ENCODE measurements at regions not wholly inside any gene's neighbourhood (a gene's known extent, or its start where the extent isn't known, plus 50 kb on each side); places are given as distances from the start of the nearest gene placed in this dataset.
"Not testable (repeated sequence)": the region's sequence is repeated elsewhere in the genome, so short reads cannot be mapped to it uniquely, and the experiment has no call there.

GRCh38 chr4:13908455-13908854, 280.9 kb upstream of the BOD1L1 start:
- in situ Hi-C loops (cut with HindIII; ENCODE audit: low pct_unique_long_range_greater_than_20kb, low sequenced_read_pairs) = no loop called here
- DNase-seq (ENCODE audit: low read depth, low spot score) = no peak

GRCh38 chr4:13910556-13910955, 283.0 kb upstream of the BOD1L1 start:
- in situ Hi-C loops (cut with HindIII; ENCODE audit: low pct_unique_long_range_greater_than_20kb, low sequenced_read_pairs) = no loop called here

GRCh38 chr4:13911256-13911655, 283.7 kb upstream of the BOD1L1 start:
- no peak for DNase-seq (ENCODE audit: low read depth, low spot score)
- in situ Hi-C loops (cut with HindIII; ENCODE audit: low pct_unique_long_range_greater_than_20kb, low sequenced_read_pairs) = no loop called here

More at GRCh38 chr4:13910556-13910955, 283.0 kb upstream of the BOD1L1 start:
- DNase-seq (ENCODE audit: low read depth, low spot score) = no peak

DNA sequence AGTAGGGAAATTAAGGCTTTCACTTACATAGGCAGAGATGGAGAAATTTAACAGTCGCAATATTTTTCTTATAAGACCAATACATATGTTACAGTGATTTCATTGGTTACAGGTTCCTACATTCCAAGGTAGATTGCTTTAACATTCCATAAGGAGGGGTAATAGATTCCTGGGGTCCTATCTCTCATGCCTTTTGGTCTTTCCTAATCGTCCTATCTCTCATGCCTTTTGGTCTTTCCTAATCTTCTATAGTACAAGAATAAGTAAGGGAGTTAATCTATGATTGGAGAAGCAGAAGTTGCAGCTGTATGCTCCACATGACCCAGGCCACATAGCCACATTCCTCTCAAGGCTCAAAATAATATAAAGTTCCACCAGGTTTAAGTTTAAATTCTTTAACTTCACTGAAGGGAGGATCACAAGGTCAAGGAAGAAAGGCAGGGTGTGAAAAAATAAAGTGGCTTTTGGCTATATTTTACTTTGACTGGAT, 285.0 kb upstream of the BOD1L1 start:
- in situ Hi-C loops (cut with HindIII; ENCODE audit: low pct_unique_long_range_greater_than_20kb, low sequenced_read_pairs) = no loop called here
- no peak for DNase-seq (ENCODE audit: low read depth, low spot score)

- in situ Hi-C loops (cut with HindIII; ENCODE audit: low pct_unique_long_range_greater_than_20kb, low sequenced_read_pairs) = no loop called here
- DNase-seq (ENCODE audit: low read depth, low spot score) = no peak
These were observed 285.4 kb upstream of the BOD1L1 start for GRCh38 chr4:13912966-13913365.

GRCh38 chr4:13917015-13917414, 289.5 kb upstream of the BOD1L1 start:
- in situ Hi-C loops (cut with HindIII; ENCODE audit: low pct_unique_long_range_greater_than_20kb, low sequenced_read_pairs) = no loop called here
- DNase-seq (ENCODE audit: low read depth, low spot score) = no peak

GRCh38 chr4:13918110-13918509, 290.6 kb upstream of the BOD1L1 start:
- no peak for DNase-seq (ENCODE audit: low read depth, low spot score)
- in situ Hi-C loops (cut with HindIII; ENCODE audit: low pct_unique_long_range_greater_than_20kb, low sequenced_read_pairs) = no loop called here

- in situ Hi-C loops (cut with HindIII; ENCODE audit: low pct_unique_long_range_greater_than_20kb, low sequenced_read_pairs) = no loop called here
- DNase-seq (ENCODE audit: low read depth, low spot score) = no peak
These were observed 291.5 kb upstream of the BOD1L1 start for GRCh38 chr4:13918991-13919441.

DNA sequence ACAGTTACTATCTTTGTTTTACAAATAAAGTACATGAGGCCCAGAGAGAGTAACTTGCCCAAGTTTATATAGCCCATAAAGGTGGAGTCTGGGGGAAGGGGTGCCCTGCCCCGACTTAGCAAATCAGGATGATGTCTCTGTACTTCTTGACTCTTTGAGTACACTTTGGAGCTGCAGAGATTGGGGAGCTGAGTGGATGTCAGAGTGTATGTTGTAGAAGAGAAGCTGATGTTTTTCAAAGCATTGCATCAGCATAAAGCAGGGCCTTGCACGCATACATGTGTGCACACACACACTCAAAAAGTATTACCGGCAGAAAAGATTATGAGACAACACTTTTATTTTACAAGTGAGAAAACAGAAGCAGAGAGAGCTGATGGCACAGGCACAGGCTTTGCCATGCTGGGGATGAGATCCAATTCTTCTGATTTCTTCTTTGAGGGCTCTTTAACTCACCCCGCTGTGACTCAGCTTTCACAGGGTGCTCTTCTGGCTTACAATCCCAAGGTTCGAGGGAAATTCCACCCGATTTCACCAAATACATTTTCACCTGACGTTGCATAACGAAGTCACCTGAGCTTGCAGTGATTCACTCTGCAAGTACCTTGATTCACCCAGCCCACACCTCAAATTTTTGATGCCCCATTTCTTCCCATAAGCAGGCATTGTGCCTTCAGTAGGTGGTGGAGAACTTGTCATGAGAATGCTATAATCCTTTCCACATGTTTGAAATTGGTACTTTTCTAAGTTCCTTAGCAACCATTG, 292.8 kb upstream of the BOD1L1 start:
- DNase-seq (ENCODE audit: low read depth, low spot score) = no peak
- in situ Hi-C loops (cut with HindIII; ENCODE audit: low pct_unique_long_range_greater_than_20kb, low sequenced_read_pairs) = no loop called here

GRCh38 chr4:13920901-13921300, 293.4 kb upstream of the BOD1L1 start:
- in situ Hi-C loops (cut with HindIII; ENCODE audit: low pct_unique_long_range_greater_than_20kb, low sequenced_read_pairs) = no loop called here
- peak; percentile 57 for DNase-seq (ENCODE audit: low read depth, low spot score)

DNA sequence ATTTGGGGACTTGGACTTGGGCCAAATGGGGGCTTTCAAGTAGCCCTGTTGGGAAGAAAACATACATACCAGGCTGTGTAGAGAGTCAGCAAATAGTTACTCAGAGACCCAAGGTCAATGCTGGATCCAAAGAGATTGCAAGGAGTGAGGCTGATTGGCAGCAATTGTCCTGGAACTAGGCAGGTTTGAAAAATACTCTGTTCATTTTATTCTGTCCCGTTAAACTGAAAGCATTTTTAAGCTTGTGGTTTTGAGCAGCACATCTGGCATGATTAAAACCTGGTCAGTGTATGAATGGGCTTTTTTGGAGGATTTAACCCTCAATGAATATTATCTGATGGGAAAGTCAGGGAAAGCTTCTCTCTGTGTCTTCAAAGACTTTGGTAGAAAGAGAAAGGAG, 294.3 kb upstream of the BOD1L1 start:
- in situ Hi-C loops (cut with HindIII; ENCODE audit: low pct_unique_long_range_greater_than_20kb, low sequenced_read_pairs) = no loop called here
- DNase-seq (ENCODE audit: low read depth, low spot score) = no peak

DNA sequence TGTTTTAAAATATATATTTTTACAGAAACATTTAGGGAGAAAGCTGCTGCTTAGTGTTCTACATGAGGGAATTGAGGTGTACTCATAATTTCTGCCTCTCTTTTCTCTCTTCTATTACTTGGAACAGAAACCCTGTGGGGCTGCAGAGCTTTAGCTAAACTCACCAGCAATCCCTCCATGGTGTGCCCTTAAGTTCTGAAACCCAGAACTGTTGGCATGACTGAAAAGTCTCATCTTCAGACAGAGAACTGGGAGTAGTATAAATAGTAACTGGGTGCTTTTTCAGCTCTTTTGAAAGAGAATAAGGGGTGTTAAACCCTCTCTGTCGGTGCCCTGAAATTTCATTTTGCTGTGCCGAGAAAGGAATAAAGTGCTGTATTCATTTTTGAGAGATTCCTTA, 294.9 kb upstream of the BOD1L1 start:
- DNase-seq (ENCODE audit: low read depth, low spot score) = no peak
- in situ Hi-C loops (cut with HindIII; ENCODE audit: low pct_unique_long_range_greater_than_20kb, low sequenced_read_pairs) = no loop called here

DNA sequence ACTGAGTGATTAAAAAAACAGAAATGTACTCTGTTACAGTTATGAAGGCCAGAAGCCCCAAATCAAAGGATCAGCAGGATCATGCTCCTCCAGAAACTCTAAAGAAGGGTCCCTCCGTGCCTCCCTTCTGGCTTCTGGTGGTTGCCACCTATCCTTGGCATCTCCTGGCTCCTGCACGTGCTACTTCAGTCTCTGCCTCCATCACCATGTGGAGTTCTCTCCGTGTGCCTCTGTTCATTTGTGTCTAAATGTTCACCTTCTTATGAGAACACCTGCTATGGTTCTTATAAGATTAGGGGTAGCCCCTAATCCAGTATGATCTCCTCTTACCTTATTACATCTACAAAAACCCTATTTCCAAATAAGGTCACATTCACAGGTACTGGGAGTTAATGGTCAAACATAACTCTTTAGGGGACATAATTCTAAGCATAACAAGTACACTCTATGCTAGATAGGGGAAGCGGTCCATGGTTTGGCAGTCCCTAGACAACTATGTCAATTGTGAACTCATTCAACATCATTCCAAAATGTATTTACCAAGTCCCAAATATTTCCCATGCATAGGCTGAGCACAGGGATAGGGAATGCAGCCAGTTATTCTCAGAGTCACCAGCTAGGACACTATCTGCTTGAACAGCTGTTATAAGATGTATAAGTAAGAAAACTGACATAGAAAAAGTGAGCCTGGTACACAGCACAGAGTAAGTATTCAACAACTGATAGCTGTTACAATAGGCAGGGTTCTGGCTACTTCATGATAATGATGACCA, 295.5 kb upstream of the BOD1L1 start:
- in situ Hi-C loops (cut with HindIII; ENCODE audit: low pct_unique_long_range_greater_than_20kb, low sequenced_read_pairs) = no loop called here
- DNase-seq (ENCODE audit: low read depth, low spot score) = no peak

DNA sequence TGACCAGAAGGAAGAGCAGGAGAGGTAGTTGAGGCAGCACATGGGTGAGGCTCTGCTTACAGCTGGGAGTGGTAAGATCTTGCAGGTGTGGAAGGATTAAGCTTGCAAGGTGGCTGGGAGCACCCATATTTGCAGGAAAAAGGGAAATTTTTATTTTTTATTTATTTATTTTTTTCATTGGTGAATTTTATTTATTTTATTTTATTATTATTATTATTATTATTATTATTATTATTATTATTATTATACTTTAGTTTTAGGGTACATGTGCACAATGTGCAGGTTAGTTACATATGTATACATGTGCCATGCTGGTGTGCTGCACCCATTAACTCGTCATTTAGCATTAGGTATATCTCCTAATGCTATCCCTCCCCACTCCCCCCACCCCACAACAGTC, 297.4 kb upstream of the BOD1L1 start:
- DNase-seq (ENCODE audit: low read depth, low spot score); in situ Hi-C loops (cut with HindIII; ENCODE audit: low pct_unique_long_range_greater_than_20kb, low sequenced_read_pairs): not testable (repeated sequence)

- DNase-seq (ENCODE audit: low read depth, low spot score) = peak; percentile 76
- in situ Hi-C loops (cut with HindIII; ENCODE audit: low pct_unique_long_range_greater_than_20kb, low sequenced_read_pairs) = no loop called here
These were observed 300.7 kb upstream of the BOD1L1 start for GRCh38 chr4:13928214-13928613.

DNA sequence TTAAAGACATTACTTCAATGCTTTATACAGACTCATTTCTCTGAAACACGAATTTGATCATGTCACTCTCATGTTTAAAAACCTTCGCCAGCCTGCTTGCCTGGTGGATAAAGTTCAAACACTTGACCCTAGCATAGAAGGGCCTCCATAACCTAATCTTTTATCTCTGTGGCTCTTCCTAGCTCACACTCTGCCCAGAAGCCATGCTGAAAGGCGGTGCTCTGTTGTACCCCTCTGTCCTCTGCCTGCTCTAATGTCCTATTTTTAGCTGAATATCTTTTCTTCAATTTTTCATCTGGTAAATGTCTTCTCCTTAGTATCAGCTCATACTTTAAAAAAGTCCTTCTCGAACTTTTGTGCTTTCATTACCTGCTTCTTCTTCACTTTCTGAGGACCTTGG, 302.6 kb upstream of the BOD1L1 start:
- DNase-seq (ENCODE audit: low read depth, low spot score) = no peak
- in situ Hi-C loops (cut with HindIII; ENCODE audit: low pct_unique_long_range_greater_than_20kb, low sequenced_read_pairs) = no loop called here

DNA sequence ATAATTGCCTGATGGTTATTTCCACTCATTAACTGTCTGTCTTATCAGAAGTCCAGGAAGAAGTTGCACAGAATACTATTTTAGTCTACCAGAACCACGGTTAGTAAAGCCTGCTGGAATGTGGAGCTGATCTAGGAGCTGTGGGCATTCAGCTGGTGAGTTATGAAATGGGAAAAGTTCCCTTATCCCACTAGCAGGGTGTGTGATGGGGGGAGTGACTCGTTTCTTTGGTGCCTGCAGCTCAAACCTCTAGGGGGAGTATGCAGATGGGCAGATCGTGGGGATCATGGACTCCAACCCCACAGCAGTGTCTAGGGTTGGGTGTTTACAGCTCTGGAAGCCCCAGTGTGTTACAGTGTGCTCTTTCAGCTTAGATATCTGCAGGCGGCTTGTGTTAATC, 305.7 kb upstream of the BOD1L1 start:
- in situ Hi-C loops (cut with HindIII; ENCODE audit: low pct_unique_long_range_greater_than_20kb, low sequenced_read_pairs) = no loop called here
- DNase-seq (ENCODE audit: low read depth, low spot score) = peak; percentile 22

- in situ Hi-C loops (cut with HindIII; ENCODE audit: low pct_unique_long_range_greater_than_20kb, low sequenced_read_pairs) = no loop called here
- peak; percentile 2 for DNase-seq (ENCODE audit: low read depth, low spot score)
These were observed 310.8 kb upstream of the BOD1L1 start for GRCh38 chr4:13938299-13938698.

DNA sequence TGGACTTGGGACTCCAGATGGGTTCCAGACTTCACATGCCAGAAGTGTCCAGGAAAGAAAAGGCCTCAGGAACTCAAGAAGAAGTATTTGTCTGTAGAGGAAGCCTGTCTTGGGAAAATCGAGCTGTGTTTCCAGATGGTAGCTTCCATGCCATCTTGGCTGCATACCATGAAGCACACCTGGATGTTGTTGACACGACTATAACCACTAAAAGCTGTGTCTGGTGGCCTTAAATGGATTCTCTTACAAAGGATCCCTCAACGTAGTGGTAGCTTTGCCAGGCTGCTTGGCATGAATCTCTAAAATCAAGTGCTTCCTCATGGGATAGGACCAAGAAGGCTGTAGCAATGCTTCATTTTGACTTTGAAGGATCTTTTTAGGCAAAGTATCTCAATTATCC, 313.4 kb upstream of the BOD1L1 start:
- in situ Hi-C loops (cut with HindIII; ENCODE audit: low pct_unique_long_range_greater_than_20kb, low sequenced_read_pairs) = no loop called here
- DNase-seq (ENCODE audit: low read depth, low spot score) = no peak
